ENCODE measurements at regions not wholly inside any gene's neighbourhood (a gene's known extent, or its start where the extent isn't known, plus 50 kb on each side); places are given as distances from the start of the nearest gene placed in this dataset.

DNA sequence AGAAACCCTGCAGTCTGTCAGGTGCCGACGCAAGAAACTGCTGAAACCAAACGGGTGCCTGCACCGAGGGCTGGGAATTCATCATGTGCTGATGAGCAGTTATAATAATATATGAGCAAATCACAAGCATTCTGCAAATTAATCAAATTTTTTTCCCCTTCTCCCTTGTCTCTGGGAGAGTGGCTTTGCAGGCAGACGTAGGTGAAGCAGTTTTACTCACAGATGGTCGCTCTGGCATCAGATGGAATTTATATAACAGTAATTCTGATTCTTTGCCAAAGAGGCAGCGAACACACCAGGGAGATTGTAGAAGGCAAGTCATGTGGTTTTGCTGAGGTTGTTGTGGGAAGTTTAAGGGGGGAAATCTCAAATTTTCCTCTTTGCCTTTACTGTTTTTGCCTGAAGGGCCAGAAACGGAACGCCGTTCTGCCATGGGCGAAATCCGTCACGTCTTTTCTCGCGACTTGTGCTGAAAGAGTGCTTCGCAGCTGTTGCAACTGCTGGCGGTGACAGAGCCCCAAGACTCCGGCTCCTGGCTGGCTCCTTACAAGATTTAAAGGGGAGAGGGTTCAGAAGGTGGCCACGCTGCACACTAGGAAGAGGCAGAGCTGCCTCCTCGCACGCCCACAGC is 320.1 kb downstream of the ZNF536 start:
- TF ChIP-seq EP300 (IDR thresholded peaks at IDR 0.05) (no peak), POLR2A (IDR thresholded peaks at IDR 0.05) (no peak)
- TF ChIP-seq, protein P1, sequence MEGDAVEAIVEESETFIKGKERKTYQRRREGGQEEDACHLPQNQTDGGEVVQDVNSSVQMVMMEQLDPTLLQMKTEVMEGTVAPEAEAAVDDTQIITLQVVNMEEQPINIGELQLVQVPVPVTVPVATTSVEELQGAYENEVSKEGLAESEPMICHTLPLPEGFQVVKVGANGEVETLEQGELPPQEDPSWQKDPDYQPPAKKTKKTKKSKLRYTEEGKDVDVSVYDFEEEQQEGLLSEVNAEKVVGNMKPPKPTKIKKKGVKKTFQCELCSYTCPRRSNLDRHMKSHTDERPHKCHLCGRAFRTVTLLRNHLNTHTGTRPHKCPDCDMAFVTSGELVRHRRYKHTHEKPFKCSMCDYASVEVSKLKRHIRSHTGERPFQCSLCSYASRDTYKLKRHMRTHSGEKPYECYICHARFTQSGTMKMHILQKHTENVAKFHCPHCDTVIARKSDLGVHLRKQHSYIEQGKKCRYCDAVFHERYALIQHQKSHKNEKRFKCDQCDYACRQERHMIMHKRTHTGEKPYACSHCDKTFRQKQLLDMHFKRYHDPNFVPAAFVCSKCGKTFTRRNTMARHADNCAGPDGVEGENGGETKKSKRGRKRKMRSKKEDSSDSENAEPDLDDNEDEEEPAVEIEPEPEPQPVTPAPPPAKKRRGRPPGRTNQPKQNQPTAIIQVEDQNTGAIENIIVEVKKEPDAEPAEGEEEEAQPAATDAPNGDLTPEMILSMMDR (IDR thresholded peaks at IDR 0.05) = no peak

All from gastroesophageal sphincter (tissue), 3 donors.